PC-9 (cell line): ENCODE measurements at regions not wholly inside any gene's neighbourhood (a gene's known extent, or its start where the extent isn't known, plus 50 kb on each side); places are given as distances from the start of the nearest gene placed in this dataset.

Source experiments
- CTCF ChIP-seq: fragments of 200-600 bp; sonication (generic); conservative IDR thresholded peaks from 2 replicates; pipeline ENCODE4 v1.6.1; 2017; ENCODE audit warnings: mixed run types, antibody characterized with exemption, mild to moderate bottlenecking, moderate library complexity
- EZH2 ChIP-seq: fragments of 200-600 bp; sonication (generic); IDR thresholded peaks from 2 replicates; pipeline ENCODE4 v1.8.0; 2017; ENCODE audit warnings: antibody characterized with exemption, low read depth

DNA sequence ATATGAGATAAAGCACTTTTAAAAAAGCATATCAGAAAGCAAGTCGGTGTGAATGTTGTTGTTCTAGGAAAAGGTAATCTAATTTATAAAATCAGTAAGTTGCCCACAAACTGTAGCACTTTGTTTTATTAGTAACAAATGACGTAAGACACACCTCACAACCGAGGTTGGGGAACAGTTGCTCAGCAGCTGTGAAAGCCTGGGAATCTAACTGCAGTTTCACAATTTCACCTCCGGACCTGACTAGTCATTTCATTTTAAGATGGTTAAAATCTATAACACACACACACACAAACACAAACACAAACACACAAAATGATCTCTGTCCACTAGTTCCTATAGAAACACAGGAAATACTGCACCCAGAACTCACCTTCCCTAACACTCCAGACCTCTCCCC lies 406.7 kb upstream of the NR2F2 start:
- TF ChIP-seq CTCF (no peak), EZH2 (no peak)
